ENCODE measurements at regions not wholly inside any gene's neighbourhood (a gene's known extent, or its start where the extent isn't known, plus 50 kb on each side); places are given as distances from the start of the nearest gene placed in this dataset.
"Not testable (repeated sequence)": the region's sequence is repeated elsewhere in the genome, so short reads cannot be mapped to it uniquely, and the experiment has no call there.

- no peak for DNase-seq (ENCODE audit: low spot score)
Measured at GRCh38 chr1:90824551-90824950, 107.4 kb upstream of the BARHL2 start.

- DNase-seq (ENCODE audit: low spot score) = no peak
Measured at GRCh38 chr1:90823686-90824085, 106.6 kb upstream of the BARHL2 start.

- no peak for DNase-seq (ENCODE audit: low spot score)
Measured at GRCh38 chr1:90821788-90822359, 104.8 kb upstream of the BARHL2 start.

- DNase-seq (ENCODE audit: low spot score) = no peak
Measured at GRCh38 chr1:90821152-90821787, 104.2 kb upstream of the BARHL2 start.

GRCh38 chr1:90820745-90821144 is 103.6 kb upstream of the BARHL2 start:
- no peak for DNase-seq (ENCODE audit: low spot score)

GRCh38 chr1:90817399-90817798 is 100.3 kb upstream of the BARHL2 start:
- DNase-seq (ENCODE audit: low spot score) = no peak

GRCh38 chr1:90812237-90812636 is 95.1 kb upstream of the BARHL2 start:
- not testable (repeated sequence) for DNase-seq (ENCODE audit: low spot score)

- DNase-seq (ENCODE audit: low spot score) = not testable (repeated sequence)
Measured at GRCh38 chr1:90811444-90811950, 94.4 kb upstream of the BARHL2 start.

GRCh38 chr1:90810681-90811080 is 93.6 kb upstream of the BARHL2 start:
- no peak for DNase-seq (ENCODE audit: low spot score)

- DNase-seq (ENCODE audit: low spot score) = no peak
Measured at GRCh38 chr1:90809996-90810395, 92.9 kb upstream of the BARHL2 start.

- no peak for DNase-seq (ENCODE audit: low spot score)
Measured at GRCh38 chr1:90809093-90809492, 92.0 kb upstream of the BARHL2 start.

- DNase-seq (ENCODE audit: low spot score) = no peak
Measured at GRCh38 chr1:90807329-90807728, 90.2 kb upstream of the BARHL2 start.

- DNase-seq (ENCODE audit: low spot score) = no peak
Measured at GRCh38 chr1:90802622-90803021, 85.5 kb upstream of the BARHL2 start.

- DNase-seq (ENCODE audit: low spot score) = no peak
Measured at GRCh38 chr1:90800012-90800717, 83.1 kb upstream of the BARHL2 start.

- no peak for DNase-seq (ENCODE audit: low spot score)
Measured at GRCh38 chr1:90799326-90799725, 82.2 kb upstream of the BARHL2 start.

GRCh38 chr1:90798883-90799282 is 81.8 kb upstream of the BARHL2 start:
- no peak for DNase-seq (ENCODE audit: low spot score)

GRCh38 chr1:90798344-90798743 is 81.2 kb upstream of the BARHL2 start:
- no peak for DNase-seq (ENCODE audit: low spot score)

- DNase-seq (ENCODE audit: low spot score) = no peak
Measured at GRCh38 chr1:90795431-90795830, 78.3 kb upstream of the BARHL2 start.

- no peak for DNase-seq (ENCODE audit: low spot score)
Measured at GRCh38 chr1:90786709-90787108, 69.6 kb upstream of the BARHL2 start.

GRCh38 chr1:90784186-90784847 is 67.2 kb upstream of the BARHL2 start:
- DNase-seq (ENCODE audit: low spot score) = no peak

- DNase-seq (ENCODE audit: low spot score) = no peak
Measured at GRCh38 chr1:90783181-90783580, 66.1 kb upstream of the BARHL2 start.

GRCh38 chr1:90782046-90782445 is 64.9 kb upstream of the BARHL2 start:
- DNase-seq (ENCODE audit: low spot score) = no peak

- no peak for DNase-seq (ENCODE audit: low spot score)
Measured at GRCh38 chr1:90781534-90781933, 64.4 kb upstream of the BARHL2 start.
